ENCODE measurements at regions not wholly inside any gene's neighbourhood (a gene's known extent, or its start where the extent isn't known, plus 50 kb on each side); places are given as distances from the start of the nearest gene placed in this dataset.

- no peak for DNase-seq (ENCODE audit: low read depth)
These were observed 200.9 kb upstream of the ZPLD1 start for GRCh38 chr3:102233881-102234280.

DNA sequence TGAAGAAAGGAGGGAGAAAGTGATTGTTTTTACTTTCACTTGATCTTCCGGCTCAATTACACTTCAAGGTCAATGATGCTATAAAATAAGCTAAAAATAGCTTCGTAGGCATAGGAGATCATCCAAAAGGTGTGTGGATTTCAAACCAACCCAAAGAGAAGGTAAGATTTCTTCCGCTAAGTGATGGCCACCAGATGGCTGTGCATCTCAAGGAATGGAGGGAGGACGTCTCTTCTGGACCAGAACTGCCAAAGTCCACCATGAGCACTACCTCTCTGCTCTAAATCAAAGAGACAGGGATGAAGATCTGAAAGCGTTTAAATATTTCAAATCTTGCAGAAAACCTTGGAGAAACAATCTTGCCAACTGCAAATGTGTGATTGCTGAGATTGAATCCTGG, 199.1 kb upstream of the ZPLD1 start:
- DNase-seq (ENCODE audit: low read depth), result no peak

GRCh38 chr3:102237181-102237580, 197.6 kb upstream of the ZPLD1 start:
- no peak for DNase-seq (ENCODE audit: low read depth)

GRCh38 chr3:102237838-102238237, 197.0 kb upstream of the ZPLD1 start:
- DNase-seq (ENCODE audit: low read depth), result no peak

- DNase-seq (ENCODE audit: low read depth), result no peak
These were observed 196.5 kb upstream of the ZPLD1 start for GRCh38 chr3:102238362-102238761.

- no peak for DNase-seq (ENCODE audit: low read depth)
These were observed 194.1 kb upstream of the ZPLD1 start for GRCh38 chr3:102240720-102241119.

- DNase-seq (ENCODE audit: low read depth), result no peak
These were observed 185.7 kb upstream of the ZPLD1 start for GRCh38 chr3:102248981-102249705.

DNA sequence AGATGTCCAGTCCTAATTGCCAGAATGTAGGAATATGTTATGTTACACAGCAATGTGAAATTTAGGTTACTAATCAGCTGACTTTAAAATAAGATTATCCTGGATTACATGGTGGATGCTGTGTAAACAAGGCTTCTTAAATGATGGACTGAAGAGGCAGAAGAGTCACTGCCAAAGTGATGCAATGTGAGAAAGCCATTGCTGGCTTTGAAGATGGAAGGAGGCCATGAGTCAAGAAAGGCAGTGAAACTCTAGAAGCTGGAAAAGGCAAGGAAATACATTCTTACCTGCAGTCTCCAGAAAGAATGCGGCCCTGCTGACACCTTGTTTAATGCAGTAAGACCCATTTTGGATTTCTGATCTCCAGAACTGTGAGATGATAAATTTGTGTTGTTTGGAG, 179.1 kb upstream of the ZPLD1 start:
- no peak for DNase-seq (ENCODE audit: low read depth)

GRCh38 chr3:102258666-102259227, 176.1 kb upstream of the ZPLD1 start:
- DNase-seq (ENCODE audit: low read depth), result no peak

DNA sequence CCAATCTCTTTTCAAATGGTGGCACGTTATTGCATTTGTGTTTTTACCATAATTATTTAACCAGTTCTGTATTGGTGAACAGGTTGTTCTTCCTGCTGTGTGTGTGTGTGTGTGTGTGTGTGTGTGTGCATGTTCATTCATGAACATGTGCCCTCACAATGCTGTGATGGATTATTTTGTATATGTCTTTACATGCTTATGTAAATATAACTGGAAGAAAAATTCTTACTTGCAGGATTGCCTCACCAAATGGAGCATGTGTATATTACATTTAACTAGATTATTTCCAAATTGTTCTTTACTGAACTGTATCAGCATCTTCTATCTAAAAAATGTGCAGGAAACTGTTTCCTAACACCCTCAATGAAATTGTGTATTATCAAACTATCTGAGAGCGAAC, 175.2 kb upstream of the ZPLD1 start:
- DNase-seq (ENCODE audit: low read depth), result no peak

GRCh38 chr3:102265720-102266119, 169.1 kb upstream of the ZPLD1 start:
- no peak for DNase-seq (ENCODE audit: low read depth)

DNA sequence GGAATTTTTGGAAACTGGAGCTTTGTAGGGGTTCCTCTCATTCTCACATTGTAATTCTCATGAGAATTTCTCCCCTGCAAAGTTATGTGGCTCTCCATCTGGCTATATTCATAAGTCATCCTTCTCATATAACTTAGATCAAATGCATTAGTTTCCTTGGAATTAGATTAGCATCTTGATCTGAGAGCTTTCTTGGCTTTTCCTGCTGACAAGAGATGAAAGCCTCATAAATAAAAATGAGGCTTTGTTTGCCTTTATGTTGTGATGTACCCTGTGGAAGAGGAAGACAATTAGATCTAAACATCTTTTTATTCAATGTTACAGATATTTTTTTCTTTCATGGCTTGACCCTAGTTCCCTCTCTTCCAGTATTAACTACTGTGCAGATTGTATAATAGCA, 165.4 kb upstream of the ZPLD1 start:
- no peak for DNase-seq (ENCODE audit: low read depth)

GRCh38 chr3:102290241-102290640, 144.6 kb upstream of the ZPLD1 start:
- no peak for DNase-seq (ENCODE audit: low read depth)

DNA sequence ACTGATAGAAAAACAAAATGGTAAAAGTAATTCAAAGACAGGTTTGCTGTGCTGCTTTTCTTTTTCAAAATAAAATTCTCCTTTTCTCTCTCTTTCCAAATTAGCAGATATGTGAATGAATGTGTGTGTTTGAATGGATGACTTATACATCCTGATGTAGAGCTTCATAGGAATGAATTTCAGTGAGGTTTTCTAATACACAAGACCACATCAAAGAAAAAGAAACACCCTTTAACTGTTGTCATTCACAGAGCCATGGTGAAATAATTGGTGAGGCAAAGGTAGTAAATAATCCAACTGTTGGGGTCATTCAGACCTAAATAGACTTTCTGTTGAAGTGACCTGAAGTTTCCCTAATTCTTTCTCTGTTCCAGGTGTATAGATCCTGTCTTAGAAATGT, 139.1 kb upstream of the ZPLD1 start:
- DNase-seq (ENCODE audit: low read depth), result no peak

GRCh38 chr3:102297072-102297658, 137.7 kb upstream of the ZPLD1 start:
- no peak for DNase-seq (ENCODE audit: low read depth)

DNA sequence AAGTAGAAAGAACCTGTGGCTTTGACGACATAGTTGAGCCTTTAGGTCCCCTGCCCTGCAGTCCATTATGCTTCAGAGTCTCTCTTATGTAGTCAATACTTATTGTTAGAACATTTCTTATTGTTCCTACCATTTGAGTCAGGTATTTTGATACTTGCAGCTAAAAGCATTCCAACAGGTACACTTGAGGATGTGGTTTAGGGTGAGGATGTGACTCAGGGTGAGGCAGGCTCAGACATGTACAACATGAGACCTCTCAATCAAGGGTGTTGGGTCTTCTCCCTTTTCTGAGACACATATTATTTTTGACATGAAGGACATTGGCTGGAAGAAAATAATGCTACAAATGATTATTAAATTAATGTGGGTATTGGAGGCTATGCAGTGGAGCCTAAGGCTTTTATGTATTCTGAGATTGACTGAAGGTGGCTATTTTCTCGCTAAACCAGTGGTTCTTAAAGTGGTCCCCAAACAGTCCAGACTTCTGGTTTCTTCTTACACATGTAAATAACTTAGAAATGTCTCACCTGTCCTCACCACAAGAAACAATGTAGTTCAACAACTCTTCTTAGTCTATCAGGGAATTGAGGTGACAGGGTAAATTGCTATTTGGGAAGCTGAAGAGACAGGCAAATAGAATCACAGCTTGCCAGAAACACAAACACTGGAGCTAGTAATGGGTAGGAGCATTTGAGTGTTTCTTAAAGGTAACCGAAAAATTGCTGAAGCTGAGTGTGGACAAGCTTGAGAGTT, 135.5 kb upstream of the ZPLD1 start:
- no peak for DNase-seq (ENCODE audit: low read depth)

DNA sequence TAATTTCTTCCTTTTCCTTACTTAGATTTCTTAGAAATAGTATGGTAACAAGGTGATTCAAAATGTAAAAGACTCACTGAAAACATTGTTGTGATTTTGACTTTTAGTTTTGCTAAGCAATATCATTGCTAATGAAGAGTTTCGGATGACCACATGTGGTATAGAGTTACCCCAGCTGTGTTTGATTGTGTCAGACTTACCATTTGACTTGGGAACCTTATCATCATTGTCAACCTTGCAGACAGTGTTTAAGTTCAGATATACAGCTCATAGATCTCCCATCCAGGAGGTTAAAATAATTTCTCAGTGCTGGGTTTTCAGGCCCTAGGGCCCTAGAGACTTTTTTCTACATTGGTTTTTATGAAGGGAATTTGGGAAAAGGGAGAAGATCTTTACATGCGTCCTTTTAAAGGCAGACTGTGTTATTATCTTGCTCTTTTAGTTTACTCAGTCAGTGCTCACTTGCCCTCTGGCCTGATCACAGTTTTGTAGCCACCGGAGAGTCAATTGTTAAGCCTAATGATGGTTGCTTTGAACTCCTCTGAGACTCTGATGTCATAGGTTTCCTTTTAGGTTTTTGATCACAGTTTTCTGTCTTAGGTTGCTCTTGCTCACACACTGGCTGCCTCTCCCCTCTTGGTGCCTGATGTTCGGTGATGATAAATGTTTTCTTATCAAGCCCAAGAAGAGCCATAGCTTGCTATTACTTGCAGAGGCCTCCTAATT, 133.5 kb upstream of the ZPLD1 start:
- no peak for DNase-seq (ENCODE audit: low read depth)

DNA sequence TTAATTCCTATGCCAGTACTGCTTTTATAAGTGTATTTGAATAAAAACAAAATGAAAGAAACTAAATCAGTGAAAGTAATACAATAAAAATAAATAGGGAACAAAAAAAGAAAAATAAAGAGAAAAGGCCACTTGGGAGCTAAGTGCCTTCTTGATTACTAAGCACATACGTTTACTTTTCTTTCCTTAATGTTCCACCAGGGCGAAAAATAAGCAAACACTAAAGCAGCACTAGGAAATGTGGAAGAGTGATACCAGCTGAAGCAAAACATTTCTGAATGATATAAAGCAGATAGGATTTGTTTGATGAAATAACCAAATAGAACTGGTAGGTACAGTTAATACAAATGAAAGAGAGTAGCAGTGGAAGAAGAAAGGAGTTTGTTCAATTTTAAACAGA, 132.8 kb upstream of the ZPLD1 start:
- DNase-seq (ENCODE audit: low read depth), result no peak

DNA sequence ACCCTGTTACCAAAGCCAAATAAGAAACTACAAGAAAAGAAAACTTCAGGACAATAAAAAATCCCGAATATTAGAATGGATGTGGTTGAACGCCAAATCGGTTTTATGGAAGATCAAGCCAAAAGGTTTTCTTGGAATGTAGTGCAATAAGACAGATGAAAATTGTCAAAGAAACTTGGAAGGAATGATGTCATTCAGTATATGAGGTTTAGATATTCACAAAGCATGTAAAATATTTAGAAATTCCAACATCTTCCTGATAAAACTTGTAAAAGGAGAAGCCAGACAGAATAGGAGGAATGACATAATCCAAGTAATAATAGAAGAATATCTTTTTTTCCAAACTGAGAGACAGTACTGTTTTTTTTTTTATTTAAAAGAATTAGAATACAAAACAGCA, 130.3 kb upstream of the ZPLD1 start:
- DNase-seq (ENCODE audit: low read depth), result no peak

GRCh38 chr3:102307442-102307841, 127.4 kb upstream of the ZPLD1 start:
- no peak for DNase-seq (ENCODE audit: low read depth)

DNA sequence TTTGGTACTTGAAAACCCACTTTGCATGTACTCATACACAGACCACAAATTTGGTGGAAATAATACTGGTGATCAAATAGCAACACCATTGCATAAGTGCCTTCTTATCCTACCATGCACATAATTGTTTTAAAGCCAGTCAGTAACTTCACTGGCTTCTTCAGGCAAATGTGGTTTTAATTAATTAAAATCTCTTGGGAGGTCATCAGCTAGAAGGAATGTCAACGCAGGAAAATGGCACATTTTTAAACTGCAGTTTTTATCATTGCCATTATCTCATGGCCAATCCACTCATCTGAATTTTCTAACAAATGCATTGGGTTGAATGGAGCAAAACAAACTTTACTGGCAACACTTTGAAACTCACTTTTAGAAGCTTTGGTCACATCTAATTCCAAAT, 105.7 kb upstream of the ZPLD1 start:
- DNase-seq (ENCODE audit: low read depth), result no peak

- no peak for DNase-seq (ENCODE audit: low read depth)
These were observed 105.3 kb upstream of the ZPLD1 start for GRCh38 chr3:102329561-102329960.

Measured in stimulated activated CD8-positive, alpha-beta memory T cell treated with anti-CD3 and anti-CD28 coated beads, Interleukin-7, amount 100 ng/mL, for 24 hours (primary cell).